GM18870 (cell line): ENCODE measurements at regions not wholly inside any gene's neighbourhood (a gene's known extent, or its start where the extent isn't known, plus 50 kb on each side); places are given as distances from the start of the nearest gene placed in this dataset.
"Not testable (repeated sequence)": the region's sequence is repeated elsewhere in the genome, so short reads cannot be mapped to it uniquely, and the experiment has no call there.

Experiments used
- ATAC-seq: cut with Tn5 transposase; IDR thresholded peaks from one replicate; pipeline ENCODE4 v1.9.1; 2021; ENCODE audit warnings: moderate library complexity; ENCODE audit not compliant: unreplicated experiment

GRCh38 chr15:91413142-91413541 is 313.1 kb downstream of the SV2B start:
- no peak for ATAC-seq

- ATAC-seq, result no peak
Measured at GRCh38 chr15:91414124-91414523, 314.1 kb downstream of the SV2B start.

DNA sequence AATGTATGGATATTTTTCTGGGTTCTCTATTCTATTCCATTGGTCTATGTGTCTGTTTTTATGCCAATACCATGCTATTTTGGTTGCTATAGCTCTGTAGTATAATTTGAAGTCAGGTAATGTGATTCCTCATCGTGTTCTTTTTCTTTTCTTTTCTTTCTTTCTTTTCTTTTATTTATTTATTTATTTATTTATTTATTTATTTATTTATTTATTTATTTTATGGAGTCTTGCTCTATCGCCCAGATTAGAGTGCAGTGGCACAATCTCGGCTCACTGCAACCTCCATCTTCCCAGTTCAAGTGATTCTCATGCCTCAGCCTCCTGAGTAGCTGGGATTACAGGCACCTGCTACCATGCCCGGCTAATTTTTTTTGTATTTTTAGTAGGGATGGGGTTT is 315.2 kb downstream of the SV2B start:
- ATAC-seq, result not testable (repeated sequence)

DNA sequence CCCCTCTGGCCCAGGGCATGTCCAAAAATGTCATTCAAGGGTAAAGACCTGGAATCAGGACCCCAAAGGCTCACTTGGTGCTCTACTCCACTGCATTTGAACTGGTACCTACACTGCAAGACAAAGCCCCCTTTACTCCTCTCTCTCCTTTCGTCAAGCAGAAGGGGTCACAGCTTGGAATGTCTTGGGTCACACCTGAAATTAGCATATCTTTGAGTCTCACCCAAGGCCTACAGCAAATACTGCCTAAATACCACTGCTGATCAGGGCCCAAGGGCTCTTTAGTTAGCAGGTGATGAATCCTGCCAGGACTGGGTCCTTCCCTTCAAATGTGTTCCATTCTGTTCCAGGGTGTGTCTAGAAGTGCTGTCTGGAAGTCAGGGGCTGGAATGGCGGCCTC is 320.6 kb downstream of the SV2B start:
- ATAC-seq, result no peak

- ATAC-seq, result no peak
Measured at GRCh38 chr15:91422797-91423196, 322.7 kb downstream of the SV2B start.

- no peak for ATAC-seq
Measured at GRCh38 chr15:91424001-91424400, 323.9 kb downstream of the SV2B start.

GRCh38 chr15:91426412-91426811 is 326.4 kb downstream of the SV2B start:
- ATAC-seq, result no peak

GRCh38 chr15:91429973-91430372 is 329.9 kb downstream of the SV2B start:
- no peak for ATAC-seq

- ATAC-seq, result no peak
Measured at GRCh38 chr15:91431041-91431715, 331.1 kb downstream of the SV2B start.

DNA sequence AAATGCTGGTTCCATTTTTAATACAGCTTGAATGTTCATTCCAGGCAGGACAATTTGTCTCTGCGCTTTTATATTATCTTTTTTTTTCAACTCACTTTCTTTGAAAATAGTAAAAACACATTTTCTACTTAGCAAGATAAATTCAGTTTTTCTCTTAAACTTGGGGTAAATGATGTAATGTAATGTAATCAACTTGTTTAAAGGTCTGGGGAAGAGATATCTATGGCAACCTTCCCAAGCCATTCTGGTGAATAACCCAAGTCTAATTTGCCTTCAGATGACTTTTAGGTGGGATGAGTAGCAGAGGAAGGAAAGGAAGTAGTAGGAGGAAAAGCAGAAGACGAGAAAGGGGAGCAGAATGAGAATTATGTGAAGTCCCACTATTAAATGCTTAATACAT is 335.1 kb downstream of the SV2B start:
- ATAC-seq, result no peak

- ATAC-seq, result no peak
Measured at GRCh38 chr15:91444656-91445055, 344.6 kb downstream of the SV2B start.

GRCh38 chr15:91445695-91446228 is 345.7 kb downstream of the SV2B start:
- no peak for ATAC-seq

DNA sequence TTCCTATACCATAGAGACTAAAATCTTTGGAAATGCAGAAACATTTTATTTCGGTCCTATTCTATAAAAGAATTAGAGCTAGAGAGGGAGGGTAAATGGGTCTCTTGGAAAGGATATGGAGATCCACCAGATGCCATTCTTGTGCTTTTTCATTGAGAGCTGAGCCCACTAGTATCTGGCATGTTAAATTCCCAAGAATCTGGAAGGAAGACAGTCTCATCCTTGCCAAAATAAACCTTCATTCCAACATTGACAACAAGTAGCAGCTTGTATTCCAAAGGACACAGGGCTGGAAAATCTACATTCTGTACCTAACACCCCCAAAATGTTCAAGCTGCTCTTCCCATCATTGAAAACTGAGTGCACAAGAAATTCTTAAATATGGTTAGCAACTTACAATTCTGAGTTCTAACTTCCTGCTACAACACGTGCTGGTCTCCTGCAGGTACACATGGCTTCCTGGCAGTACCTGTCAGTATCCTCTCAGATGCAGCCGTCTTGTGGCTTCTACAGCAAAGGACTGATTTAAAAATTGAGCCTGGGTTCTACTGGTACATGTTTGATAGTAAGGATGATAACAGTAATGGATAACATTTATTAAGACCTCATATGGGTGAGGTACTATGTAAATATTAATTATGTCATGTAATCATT is 348.1 kb downstream of the SV2B start:
- ATAC-seq, result no peak

DNA sequence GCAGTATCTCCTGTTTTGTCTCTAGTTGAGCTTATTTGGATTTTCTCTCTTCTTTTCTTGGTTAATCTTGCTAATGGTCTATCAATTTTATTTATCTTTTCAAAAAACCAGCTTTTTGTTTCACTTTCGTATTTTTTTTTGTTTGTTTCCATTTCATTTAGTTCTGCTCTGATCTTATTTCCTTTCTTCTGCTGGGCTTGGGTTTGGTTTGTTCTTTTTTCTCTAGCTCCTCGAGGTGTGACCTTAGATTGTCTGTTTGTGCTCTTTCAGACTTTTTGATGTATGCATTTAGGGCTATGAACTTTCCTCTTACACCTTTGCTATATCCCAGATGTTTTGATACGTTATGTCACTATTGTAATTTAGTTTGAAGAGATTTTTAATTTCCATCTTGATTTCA is 353.3 kb downstream of the SV2B start:
- ATAC-seq, result not testable (repeated sequence)

- ATAC-seq, result no peak
Measured at GRCh38 chr15:91456251-91456718, 356.2 kb downstream of the SV2B start.

GRCh38 chr15:91456921-91457320 is 356.9 kb downstream of the SV2B start:
- ATAC-seq, result no peak

- ATAC-seq, result no peak
Measured at GRCh38 chr15:91461377-91461776, 361.3 kb downstream of the SV2B start.

- no peak for ATAC-seq
Measured at GRCh38 chr15:91465086-91465485, 365.0 kb downstream of the SV2B start.

GRCh38 chr15:91465696-91466095 is 365.6 kb downstream of the SV2B start:
- ATAC-seq, result no peak

- no peak for ATAC-seq
Measured at GRCh38 chr15:91468871-91469580, 369.0 kb downstream of the SV2B start.

- no peak for ATAC-seq
Measured at GRCh38 chr15:91469632-91470567, 369.8 kb downstream of the SV2B start.
